ENCODE measurements at regions not wholly inside any gene's neighbourhood (a gene's known extent, or its start where the extent isn't known, plus 50 kb on each side); places are given as distances from the start of the nearest gene placed in this dataset.

- no peak for DNase-seq (ENCODE audit: low read depth)
Observed at GRCh38 chr2:217443601-217444000, 559.2 kb downstream of the TNS1 start.

- no peak for DNase-seq (ENCODE audit: low read depth)
Observed at GRCh38 chr2:217440000-217440399, 562.8 kb downstream of the TNS1 start.

- no peak for DNase-seq (ENCODE audit: low read depth)
Observed at GRCh38 chr2:217438821-217439220, 564.0 kb downstream of the TNS1 start.

GRCh38 chr2:217438136-217438535 lies 564.7 kb downstream of the TNS1 start:
- no peak for DNase-seq (ENCODE audit: low read depth)

GRCh38 chr2:217437290-217437870 lies 565.4 kb downstream of the TNS1 start:
- DNase-seq (ENCODE audit: low read depth), result no peak

GRCh38 chr2:217436386-217436785 lies 566.4 kb downstream of the TNS1 start:
- DNase-seq (ENCODE audit: low read depth), result no peak

GRCh38 chr2:217434180-217434975 lies 568.4 kb downstream of the TNS1 start:
- DNase-seq (ENCODE audit: low read depth), result peak; percentile 4

- no peak for DNase-seq (ENCODE audit: low read depth)
Observed at GRCh38 chr2:217433522-217433921, 569.3 kb downstream of the TNS1 start.

GRCh38 chr2:217431577-217432269 lies 571.1 kb downstream of the TNS1 start:
- no peak for DNase-seq (ENCODE audit: low read depth)

GRCh38 chr2:217430916-217431576 lies 571.2 kb upstream of the TNP1 start:
- DNase-seq (ENCODE audit: low read depth), result no peak

- no peak for DNase-seq (ENCODE audit: low read depth)
Observed at GRCh38 chr2:217429981-217430500, 570.2 kb upstream of the TNP1 start.

- DNase-seq (ENCODE audit: low read depth), result no peak
Observed at GRCh38 chr2:217421834-217422233, 562.0 kb upstream of the TNP1 start.

- DNase-seq (ENCODE audit: low read depth), result no peak
Observed at GRCh38 chr2:217420854-217421253, 561.0 kb upstream of the TNP1 start.

GRCh38 chr2:217419055-217419671 lies 559.3 kb upstream of the TNP1 start:
- no peak for DNase-seq (ENCODE audit: low read depth)

GRCh38 chr2:217418544-217418943 lies 558.7 kb upstream of the TNP1 start:
- DNase-seq (ENCODE audit: low read depth), result no peak

GRCh38 chr2:217418090-217418489 lies 558.2 kb upstream of the TNP1 start:
- no peak for DNase-seq (ENCODE audit: low read depth)

- no peak for DNase-seq (ENCODE audit: low read depth)
Observed at GRCh38 chr2:217417536-217417935, 557.7 kb upstream of the TNP1 start.

- DNase-seq (ENCODE audit: low read depth), result no peak
Observed at GRCh38 chr2:217415316-217415715, 555.5 kb upstream of the TNP1 start.

- no peak for DNase-seq (ENCODE audit: low read depth)
Observed at GRCh38 chr2:217414429-217414828, 554.6 kb upstream of the TNP1 start.

- DNase-seq (ENCODE audit: low read depth), result no peak
Observed at GRCh38 chr2:217413193-217413592, 553.3 kb upstream of the TNP1 start.

GRCh38 chr2:217412721-217413120 lies 552.9 kb upstream of the TNP1 start:
- DNase-seq (ENCODE audit: low read depth), result no peak

GRCh38 chr2:217412277-217412676 lies 552.4 kb upstream of the TNP1 start:
- no peak for DNase-seq (ENCODE audit: low read depth)

Data from stimulated activated CD8-positive, alpha-beta memory T cell treated with anti-CD3 and anti-CD28 coated beads, Interleukin-4, amount 100 ng/mL, for 24 hours (primary cell).